ENCODE measurements at regions not wholly inside any gene's neighbourhood (a gene's known extent, or its start where the extent isn't known, plus 50 kb on each side); places are given as distances from the start of the nearest gene placed in this dataset.
"Not testable (repeated sequence)": the region's sequence is repeated elsewhere in the genome, so short reads cannot be mapped to it uniquely, and the experiment has no call there.

DNA sequence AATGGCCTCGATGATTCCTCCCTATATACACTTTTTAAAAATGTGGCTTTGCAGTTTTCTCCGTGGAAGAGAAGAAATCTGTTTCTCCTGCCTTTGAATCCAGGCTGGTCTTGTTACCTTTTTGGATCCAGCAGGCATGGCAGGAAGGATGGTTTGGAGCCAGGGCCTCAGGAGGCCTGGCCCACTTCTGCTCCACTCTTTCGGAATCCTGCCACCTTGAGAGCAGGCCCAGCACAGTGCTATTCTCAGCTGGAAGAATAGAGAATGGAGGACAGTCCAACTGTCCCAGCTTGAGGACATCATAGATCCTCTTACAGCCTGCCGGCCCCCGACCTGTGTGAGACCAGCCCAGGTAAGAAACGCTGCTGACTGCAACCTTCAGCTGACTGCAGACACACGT lies 421.5 kb downstream of the FUT8 start:
- Histone ChIP-seq H3K27ac (ENCODE audit: low read length) (no peak overlapping the region), H3K4me3 (ENCODE audit: low read length in 2 of 2) (no peak overlapping the region), H3K27me3 (ENCODE audit: control insufficient read depth in 1 of 2, insufficient read depth in 2 of 2, low read length in 2 of 2) (no peaks in the 10 kb centered on the region), H3K9ac (ENCODE audit: low read length in 2 of 2) (no peak overlapping the region), H3K36me3 (ENCODE audit: control insufficient read depth in 2 of 2, insufficient read depth in 2 of 2, low read length in 2 of 2) (no peaks in the 10 kb centered on the region), H3K9me3 (ENCODE audit: control insufficient read depth in 2 of 2, low read length in 2 of 2) (no peaks in the 10 kb centered on the region), H3K4me1 (ENCODE audit: control insufficient read depth, insufficient read depth, low read length) (no peaks in the 10 kb centered on the region)

DNA sequence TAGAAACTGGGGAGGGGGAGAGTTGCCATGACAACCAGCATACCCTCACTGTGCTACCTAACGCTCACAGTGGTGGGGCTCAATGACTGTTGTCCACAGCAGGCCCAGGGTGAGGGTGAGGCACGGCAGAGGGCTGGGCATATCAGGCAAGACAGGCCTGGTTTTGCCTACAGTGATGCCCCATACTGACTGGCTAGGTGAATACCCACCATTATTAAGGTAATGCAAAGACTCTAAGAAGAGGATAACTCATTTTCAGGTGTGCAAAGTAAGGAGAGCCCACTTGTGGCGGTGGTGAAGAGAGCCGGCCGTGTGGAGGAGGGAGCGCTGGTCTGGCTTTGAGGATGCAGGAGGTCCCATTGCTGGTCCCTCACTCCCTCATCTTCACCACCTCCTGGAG lies 422.3 kb downstream of the FUT8 start:
- Histone ChIP-seq H3K36me3 (ENCODE audit: control insufficient read depth in 2 of 2, insufficient read depth in 2 of 2, low read length in 2 of 2) (no peaks in the 10 kb centered on the region), H3K4me3 (ENCODE audit: low read length in 2 of 2) (no peak overlapping the region), H3K9me3 (ENCODE audit: control insufficient read depth in 2 of 2, low read length in 2 of 2) (no peaks in the 10 kb centered on the region), H3K9ac (ENCODE audit: low read length in 2 of 2) (no peak overlapping the region), H3K27ac (ENCODE audit: low read length) (no peak overlapping the region), H3K4me1 (ENCODE audit: control insufficient read depth, insufficient read depth, low read length) (no peaks in the 10 kb centered on the region), H3K27me3 (ENCODE audit: control insufficient read depth in 1 of 2, insufficient read depth in 2 of 2, low read length in 2 of 2) (no peaks in the 10 kb centered on the region)

DNA sequence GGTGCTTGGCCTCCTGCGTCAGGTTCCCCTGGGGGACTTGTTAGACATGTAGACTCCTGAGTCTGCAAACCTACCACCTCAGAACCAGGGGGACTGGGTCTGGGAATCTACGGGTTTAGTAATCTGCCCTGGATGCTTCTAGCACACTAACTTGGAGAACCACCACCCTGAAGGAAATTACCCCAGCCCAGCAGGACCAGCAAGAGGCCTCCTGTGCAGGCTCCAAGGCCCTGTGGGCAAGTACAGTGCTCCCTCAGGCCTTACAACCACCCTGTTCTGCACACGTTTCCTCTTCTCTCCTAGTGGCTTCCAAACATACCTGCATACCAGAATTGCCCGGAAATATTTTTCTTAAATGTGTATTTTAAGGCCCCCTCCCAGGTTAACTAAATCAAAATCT lies 423.0 kb downstream of the FUT8 start:
- Histone ChIP-seq H3K27ac (ENCODE audit: low read length) (no peak overlapping the region), H3K4me3 (ENCODE audit: low read length in 2 of 2) (no peak overlapping the region), H3K27me3 (ENCODE audit: control insufficient read depth in 1 of 2, insufficient read depth in 2 of 2, low read length in 2 of 2) (no peaks in the 10 kb centered on the region), H3K4me1 (ENCODE audit: control insufficient read depth, insufficient read depth, low read length) (peaks cover 2% of the 10 kb centered on the region), H3K9me3 (ENCODE audit: control insufficient read depth in 2 of 2, low read length in 2 of 2) (no peaks in the 10 kb centered on the region), H3K36me3 (ENCODE audit: control insufficient read depth in 2 of 2, insufficient read depth in 2 of 2, low read length in 2 of 2) (no peaks in the 10 kb centered on the region), H3K9ac (ENCODE audit: low read length in 2 of 2) (no peak overlapping the region)

DNA sequence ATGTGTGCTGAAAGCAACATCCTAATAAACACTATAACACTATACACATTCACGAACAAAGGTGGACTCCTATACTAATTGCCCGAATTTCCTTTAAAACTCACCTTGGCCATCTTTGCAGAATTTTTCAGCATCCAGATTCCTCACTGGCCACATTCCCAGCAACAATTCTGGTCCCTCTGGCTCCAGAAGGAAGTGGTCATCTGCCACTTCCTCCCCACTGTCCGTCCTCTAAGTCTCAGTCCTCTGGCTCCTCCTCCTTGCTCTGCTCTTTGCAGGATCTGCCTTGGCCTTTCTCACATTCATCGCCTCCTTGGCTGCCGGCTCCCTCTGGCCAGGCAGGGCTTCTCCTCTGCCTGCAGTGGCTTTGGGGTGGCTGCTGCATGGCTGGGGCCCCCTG lies 426.0 kb downstream of the FUT8 start:
- H3K4me1 ChIP-seq (ENCODE audit: control insufficient read depth, insufficient read depth, low read length) = peaks cover 2% of the 10 kb centered on the region
- H3K27ac ChIP-seq (ENCODE audit: low read length) = no peak overlapping the region
- no peak overlapping the region for H3K4me3 ChIP-seq (ENCODE audit: low read length in 2 of 2)
- no peaks in the 10 kb centered on the region for H3K27me3 ChIP-seq (ENCODE audit: control insufficient read depth in 1 of 2, insufficient read depth in 2 of 2, low read length in 2 of 2)
- no peak overlapping the region for H3K9ac ChIP-seq (ENCODE audit: low read length in 2 of 2)
- no peaks in the 10 kb centered on the region for H3K9me3 ChIP-seq (ENCODE audit: control insufficient read depth in 2 of 2, low read length in 2 of 2)
- H3K36me3 ChIP-seq (ENCODE audit: control insufficient read depth in 2 of 2, insufficient read depth in 2 of 2, low read length in 2 of 2) = no peaks in the 10 kb centered on the region

DNA sequence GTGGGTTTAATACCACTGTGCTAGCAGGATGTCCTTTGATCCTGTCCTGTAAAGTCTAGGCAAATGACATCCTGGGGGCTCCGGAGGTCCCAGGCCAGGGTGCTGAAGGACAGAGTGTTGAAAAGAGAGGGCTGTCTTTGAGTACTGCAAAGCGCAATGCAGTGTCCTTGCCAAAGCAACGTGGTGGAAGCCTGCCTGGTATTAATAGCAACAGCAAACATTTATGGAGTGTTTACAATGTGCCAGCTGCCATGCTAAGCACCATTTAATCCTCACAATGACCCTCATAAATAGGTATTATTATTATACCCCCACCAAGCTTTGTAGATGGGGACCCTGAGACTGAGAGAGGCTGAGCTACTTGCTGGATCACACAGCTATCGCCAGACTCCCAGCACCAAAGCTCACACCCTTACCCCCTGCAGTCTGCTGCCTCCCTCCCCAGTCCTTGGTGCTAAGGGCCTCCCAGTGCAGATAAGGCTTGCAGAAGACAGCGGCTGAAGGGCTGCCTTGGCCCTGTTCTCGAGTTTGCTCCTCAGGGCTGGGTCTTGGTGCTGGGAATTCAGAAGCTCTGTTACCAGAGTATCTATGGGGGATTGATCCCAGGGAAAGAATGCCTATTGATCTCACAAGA lies 427.7 kb downstream of the FUT8 start:
- peaks cover 2% of the 10 kb centered on the region for H3K4me1 ChIP-seq (ENCODE audit: control insufficient read depth, insufficient read depth, low read length)
- H3K9ac ChIP-seq (ENCODE audit: low read length in 2 of 2) = no peak overlapping the region
- no peak overlapping the region for H3K27ac ChIP-seq (ENCODE audit: low read length)
- no peaks in the 10 kb centered on the region for H3K9me3 ChIP-seq (ENCODE audit: control insufficient read depth in 2 of 2, low read length in 2 of 2)
- no peak overlapping the region for H3K4me3 ChIP-seq (ENCODE audit: low read length in 2 of 2)
- H3K36me3 ChIP-seq (ENCODE audit: control insufficient read depth in 2 of 2, insufficient read depth in 2 of 2, low read length in 2 of 2) = no peaks in the 10 kb centered on the region
- no peaks in the 10 kb centered on the region for H3K27me3 ChIP-seq (ENCODE audit: control insufficient read depth in 1 of 2, insufficient read depth in 2 of 2, low read length in 2 of 2)

DNA sequence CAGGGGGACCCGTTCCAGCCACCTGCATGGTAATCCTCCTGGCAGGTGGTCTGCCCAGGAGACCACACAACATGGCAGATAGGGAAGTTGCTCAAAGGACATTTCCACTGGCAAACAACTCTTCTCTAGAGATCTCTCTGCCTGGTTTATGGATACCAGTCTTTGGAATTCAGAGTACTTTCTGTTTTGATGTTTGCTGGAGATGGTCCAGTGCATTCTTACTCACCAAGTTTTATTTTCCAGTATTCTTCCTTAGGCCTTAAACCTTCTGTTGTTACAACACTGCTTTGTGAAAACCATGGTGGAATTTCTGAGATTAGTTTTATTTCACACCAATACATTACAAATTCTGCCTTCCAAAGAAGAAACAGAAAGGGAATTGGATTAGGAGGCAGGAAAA lies 428.3 kb downstream of the FUT8 start:
- no peak overlapping the region for H3K9ac ChIP-seq (ENCODE audit: low read length in 2 of 2)
- H3K4me3 ChIP-seq (ENCODE audit: low read length in 2 of 2) = no peak overlapping the region
- no peaks in the 10 kb centered on the region for H3K9me3 ChIP-seq (ENCODE audit: control insufficient read depth in 2 of 2, low read length in 2 of 2)
- H3K27ac ChIP-seq (ENCODE audit: low read length) = no peak overlapping the region
- no peaks in the 10 kb centered on the region for H3K27me3 ChIP-seq (ENCODE audit: control insufficient read depth in 1 of 2, insufficient read depth in 2 of 2, low read length in 2 of 2)
- H3K4me1 ChIP-seq (ENCODE audit: control insufficient read depth, insufficient read depth, low read length) = peaks cover 2% of the 10 kb centered on the region
- no peaks in the 10 kb centered on the region for H3K36me3 ChIP-seq (ENCODE audit: control insufficient read depth in 2 of 2, insufficient read depth in 2 of 2, low read length in 2 of 2)

DNA sequence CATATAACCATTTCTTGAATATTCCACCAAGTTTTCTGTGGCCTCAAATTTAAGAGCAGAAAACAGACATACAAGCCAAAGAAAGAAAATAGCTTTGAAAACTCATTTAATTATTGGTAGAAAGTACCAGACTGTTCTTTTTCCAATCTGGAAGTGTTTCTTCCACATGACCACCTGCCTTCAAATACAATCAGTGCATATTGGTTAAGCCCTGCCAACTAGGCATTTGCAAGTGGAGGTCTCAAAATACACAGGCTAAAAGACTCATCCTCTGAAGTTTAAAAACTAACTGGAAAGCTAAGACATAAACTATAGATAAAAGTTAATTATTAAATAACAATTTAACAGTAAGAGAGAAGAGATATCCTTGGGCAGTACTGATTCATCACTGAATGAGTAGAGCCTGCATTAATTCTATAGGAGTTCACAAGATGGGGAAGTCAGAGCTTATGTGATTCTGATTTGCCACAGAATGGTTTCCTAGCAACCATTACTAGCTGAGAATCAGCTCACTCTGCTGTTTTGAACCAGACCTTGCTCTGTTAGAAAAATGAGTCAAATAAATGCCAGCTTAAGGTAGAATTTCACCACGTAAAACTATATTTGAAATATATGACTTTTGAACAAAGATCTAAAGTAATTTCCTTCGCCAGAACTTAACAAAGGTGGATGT lies 433.8 kb downstream of the FUT8 start:
- H3K36me3 ChIP-seq (ENCODE audit: control insufficient read depth in 2 of 2, insufficient read depth in 2 of 2, low read length in 2 of 2) = no peaks in the 10 kb centered on the region
- no peak overlapping the region for H3K27ac ChIP-seq (ENCODE audit: low read length)
- H3K27me3 ChIP-seq (ENCODE audit: control insufficient read depth in 1 of 2, insufficient read depth in 2 of 2, low read length in 2 of 2) = no peaks in the 10 kb centered on the region
- no peaks in the 10 kb centered on the region for H3K4me1 ChIP-seq (ENCODE audit: control insufficient read depth, insufficient read depth, low read length)
- H3K9me3 ChIP-seq (ENCODE audit: control insufficient read depth in 2 of 2, low read length in 2 of 2) = no peaks in the 10 kb centered on the region
- H3K9ac ChIP-seq (ENCODE audit: low read length in 2 of 2) = no peak overlapping the region
- no peak overlapping the region for H3K4me3 ChIP-seq (ENCODE audit: low read length in 2 of 2)

DNA sequence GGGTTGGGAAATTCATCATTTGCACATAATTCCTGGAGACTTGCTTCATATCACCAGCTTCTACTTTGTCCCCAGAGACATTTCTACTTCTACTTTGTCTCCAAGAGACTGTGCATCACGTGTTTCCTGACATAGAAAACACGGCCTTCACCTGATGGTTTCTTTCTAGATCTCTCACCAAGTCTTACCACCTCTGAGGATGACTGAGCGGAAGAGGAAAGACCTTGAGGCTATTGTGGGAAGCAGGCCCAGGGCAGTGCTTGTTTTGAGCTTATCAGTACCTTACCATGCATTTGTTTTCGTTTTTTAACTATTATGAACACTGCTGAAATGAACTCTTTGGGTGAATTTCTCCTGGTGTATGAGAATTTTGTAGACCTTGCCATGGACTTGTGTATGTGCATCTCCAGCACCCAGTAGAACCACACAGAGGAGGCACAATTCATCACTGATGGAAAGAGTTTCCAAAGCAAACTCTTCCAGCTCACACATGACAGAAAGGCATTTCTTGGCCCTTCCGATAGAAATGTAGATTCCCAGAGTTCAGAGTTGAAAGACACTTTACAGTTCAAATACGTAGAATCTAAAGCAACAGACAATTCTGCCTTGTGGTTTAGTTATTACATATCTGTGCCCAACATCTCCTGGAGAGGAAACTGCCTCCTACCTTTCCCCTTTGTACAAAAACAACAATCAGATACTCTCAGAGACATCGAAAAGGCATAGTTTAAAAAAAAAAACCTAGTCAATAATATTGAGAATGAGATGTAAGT lies 434.7 kb downstream of the FUT8 start:
- Histone ChIP-seq H3K9me3 (ENCODE audit: control insufficient read depth in 2 of 2, low read length in 2 of 2) (peaks cover 0 to under 1% of the 10 kb centered on the region in 2 donors), H3K9ac (ENCODE audit: low read length in 2 of 2) (no peak overlapping the region), H3K27me3 (ENCODE audit: control insufficient read depth in 1 of 2, insufficient read depth in 2 of 2, low read length in 2 of 2) (no peaks in the 10 kb centered on the region), H3K36me3 (ENCODE audit: control insufficient read depth in 2 of 2, insufficient read depth in 2 of 2, low read length in 2 of 2) (no peaks in the 10 kb centered on the region), H3K4me3 (ENCODE audit: low read length in 2 of 2) (no peak overlapping the region), H3K4me1 (ENCODE audit: control insufficient read depth, insufficient read depth, low read length) (no peaks in the 10 kb centered on the region), H3K27ac (ENCODE audit: low read length) (no peak overlapping the region)

DNA sequence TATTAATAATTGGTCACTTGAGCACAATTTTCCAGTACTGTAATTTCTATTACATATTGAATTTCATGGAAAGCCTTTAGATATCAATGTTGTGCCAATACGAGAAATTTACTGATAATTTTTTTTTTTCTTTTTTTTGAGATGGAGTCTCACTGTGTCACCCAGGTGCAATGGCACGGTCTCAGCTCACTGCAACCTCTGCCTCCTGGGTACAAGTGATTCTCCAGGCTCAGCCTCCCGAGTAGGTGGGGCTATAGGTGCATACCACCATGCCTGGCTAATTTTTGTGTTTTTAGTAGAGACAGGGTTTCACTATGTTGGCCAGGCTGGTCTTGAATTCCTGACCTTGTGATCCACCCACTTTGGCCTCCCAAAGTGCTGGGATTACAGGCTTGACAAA lies 435.4 kb downstream of the FUT8 start:
- not testable (repeated sequence) for H3K4me1 ChIP-seq (ENCODE audit: control insufficient read depth, insufficient read depth, low read length); H3K4me3 ChIP-seq (ENCODE audit: low read length in 2 of 2); H3K27ac ChIP-seq (ENCODE audit: low read length); H3K36me3 ChIP-seq (ENCODE audit: control insufficient read depth in 2 of 2, insufficient read depth in 2 of 2, low read length in 2 of 2); H3K9ac ChIP-seq (ENCODE audit: low read length in 2 of 2); H3K9me3 ChIP-seq (ENCODE audit: control insufficient read depth in 2 of 2, low read length in 2 of 2); H3K27me3 ChIP-seq (ENCODE audit: control insufficient read depth in 1 of 2, insufficient read depth in 2 of 2, low read length in 2 of 2)

DNA sequence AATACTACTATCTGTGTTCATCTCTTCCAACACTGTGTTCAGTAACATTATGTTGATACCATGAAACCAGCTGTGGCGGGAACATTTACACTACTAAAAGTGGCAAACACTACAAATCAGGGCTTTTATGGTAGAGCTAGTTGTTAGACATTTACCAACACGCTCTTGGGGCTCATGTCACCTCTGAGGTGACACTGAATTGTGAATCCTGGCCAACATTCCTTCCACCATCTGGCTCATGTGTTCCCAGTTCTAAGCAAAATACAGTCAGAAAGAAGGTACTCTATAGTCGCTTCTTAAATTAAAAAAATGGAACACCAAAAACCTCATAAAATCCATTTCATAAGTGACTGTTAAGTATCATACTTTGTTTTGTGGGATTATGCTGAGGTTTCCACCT lies 436.6 kb downstream of the FUT8 start:
- H3K4me1 ChIP-seq (ENCODE audit: control insufficient read depth, insufficient read depth, low read length) = no peaks in the 10 kb centered on the region
- no peak overlapping the region for H3K4me3 ChIP-seq (ENCODE audit: low read length in 2 of 2)
- no peak overlapping the region for H3K9ac ChIP-seq (ENCODE audit: low read length in 2 of 2)
- H3K36me3 ChIP-seq (ENCODE audit: control insufficient read depth in 2 of 2, insufficient read depth in 2 of 2, low read length in 2 of 2) = no peaks in the 10 kb centered on the region
- H3K9me3 ChIP-seq (ENCODE audit: control insufficient read depth in 2 of 2, low read length in 2 of 2) = peaks cover 0 to 3% of the 10 kb centered on the region in 2 donors
- H3K27me3 ChIP-seq (ENCODE audit: control insufficient read depth in 1 of 2, insufficient read depth in 2 of 2, low read length in 2 of 2) = peaks cover 0 to 2% of the 10 kb centered on the region in 2 donors
- no peak overlapping the region for H3K27ac ChIP-seq (ENCODE audit: low read length)

DNA sequence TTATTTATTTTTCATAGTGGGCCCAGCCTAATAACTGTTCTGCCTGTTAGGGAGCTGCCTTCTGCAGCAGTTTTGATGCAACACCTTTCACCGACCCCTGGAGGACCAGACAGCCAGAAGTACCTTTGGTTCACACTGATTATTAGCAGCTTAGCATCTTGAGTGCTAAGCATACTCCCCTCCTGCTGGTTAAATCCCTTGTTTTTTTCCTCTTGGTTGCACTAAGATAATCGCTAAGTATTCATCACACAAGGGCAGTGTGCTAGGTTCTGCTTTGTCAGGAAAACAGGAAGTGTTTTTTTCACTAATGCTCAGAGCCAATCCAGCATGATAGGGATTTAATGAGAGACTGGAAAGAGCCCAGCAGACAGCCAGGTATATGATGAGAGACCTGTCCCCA lies 437.0 kb downstream of the FUT8 start:
- Histone ChIP-seq H3K4me3 (ENCODE audit: low read length in 2 of 2) (no peak overlapping the region), H3K27me3 (ENCODE audit: control insufficient read depth in 1 of 2, insufficient read depth in 2 of 2, low read length in 2 of 2) (peaks cover 0 to 2% of the 10 kb centered on the region in 2 donors), H3K9me3 (ENCODE audit: control insufficient read depth in 2 of 2, low read length in 2 of 2) (peaks cover 0 to 3% of the 10 kb centered on the region in 2 donors), H3K4me1 (ENCODE audit: control insufficient read depth, insufficient read depth, low read length) (no peaks in the 10 kb centered on the region), H3K27ac (ENCODE audit: low read length) (no peak overlapping the region), H3K36me3 (ENCODE audit: control insufficient read depth in 2 of 2, insufficient read depth in 2 of 2, low read length in 2 of 2) (no peaks in the 10 kb centered on the region), H3K9ac (ENCODE audit: low read length in 2 of 2) (no peak overlapping the region)
